NCI-H1694 treated with DMSO at 0.1 percent for 48 hours (cell line): ENCODE measurements at regions not wholly inside any gene's neighbourhood (a gene's known extent, or its start where the extent isn't known, plus 50 kb on each side); places are given as distances from the start of the nearest gene placed in this dataset.
"Not testable (repeated sequence)": the region's sequence is repeated elsewhere in the genome, so short reads cannot be mapped to it uniquely, and the experiment has no call there.

Experiments
- DNase-seq: peaks from one replicate; lab custom pipeline; 2025; lab: John Stamatoyannopoulos, UW

DNA sequence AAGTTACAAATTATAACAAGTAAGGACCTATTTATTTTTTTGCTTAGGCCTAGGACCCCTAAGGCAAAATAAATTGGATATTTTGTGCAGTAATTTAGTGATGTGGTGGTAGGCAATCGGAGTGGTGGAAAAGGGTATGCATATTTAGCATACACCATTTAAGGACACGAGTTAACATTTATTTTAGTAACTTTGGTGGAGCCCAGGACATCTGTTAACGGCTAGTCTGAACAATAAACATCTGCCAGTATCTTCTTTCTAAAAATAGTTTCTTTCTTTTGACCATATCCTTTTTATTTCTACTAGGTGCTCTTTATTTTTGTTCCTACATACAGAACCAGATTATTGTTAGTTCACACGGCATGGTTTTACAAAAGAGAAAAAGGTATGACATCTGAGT lies 326.3 kb downstream of the CHL1 start:
- DNase-seq: no peak

DNA sequence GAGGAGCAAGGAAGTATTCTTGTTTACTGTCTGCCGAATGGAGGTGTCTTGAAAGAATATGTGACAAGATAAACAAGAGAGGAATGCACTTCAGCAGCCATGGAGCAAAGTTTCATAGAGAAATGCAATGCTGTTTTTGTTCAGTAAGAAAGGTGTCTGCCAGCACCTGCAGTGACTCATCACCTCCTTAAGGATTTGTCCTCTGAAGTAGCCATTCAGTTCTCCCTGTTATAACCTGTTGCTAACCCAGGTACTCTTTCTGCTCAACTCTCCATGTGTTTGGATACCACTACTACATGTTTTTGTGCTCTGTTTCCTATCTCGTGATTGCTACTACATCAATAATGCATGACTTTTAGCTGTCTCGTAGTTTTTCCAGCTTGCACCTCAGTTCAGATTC lies 328.9 kb downstream of the CHL1 start:
- no peak for DNase-seq

DNA sequence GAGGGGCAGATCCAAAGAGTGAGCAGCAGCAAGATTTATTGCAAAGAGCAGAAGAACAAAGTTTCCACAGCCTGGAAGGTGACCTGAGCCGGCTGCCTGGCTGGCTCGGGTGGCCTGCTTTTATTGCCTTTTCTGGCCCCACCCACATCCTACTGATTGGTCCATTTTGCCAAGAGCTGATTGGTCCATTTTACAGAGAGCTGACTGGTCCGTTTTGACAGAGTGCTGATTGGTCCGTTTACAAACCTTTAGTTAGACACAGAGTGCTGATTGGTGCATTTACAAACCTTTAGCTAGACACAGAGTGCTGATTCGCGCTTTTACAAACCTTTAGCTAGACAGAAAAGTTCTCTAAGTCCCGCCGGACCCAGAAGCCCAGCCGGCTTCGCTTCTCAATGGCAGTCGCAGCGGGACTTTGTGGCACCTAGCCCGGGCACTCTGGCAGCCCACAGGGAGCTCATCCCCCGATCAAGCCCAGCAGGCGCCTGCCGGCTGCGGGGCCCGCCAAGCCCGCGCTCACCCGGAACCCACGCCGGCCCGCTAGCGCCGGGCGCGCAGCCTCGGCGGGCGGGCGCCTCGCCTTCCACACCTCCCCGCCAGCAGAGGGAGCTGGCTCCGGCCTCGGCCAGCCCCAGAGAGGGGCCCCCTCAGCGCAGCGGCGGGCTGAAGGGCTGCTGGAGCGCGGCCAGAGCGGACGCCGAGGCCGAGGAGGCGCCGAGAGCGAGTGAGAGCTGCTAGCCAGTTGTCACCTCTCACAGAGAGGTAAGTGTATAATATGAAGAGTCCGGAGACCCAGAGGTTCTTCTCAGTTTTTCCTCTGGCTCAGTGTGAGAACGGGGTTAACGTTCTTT lies 339.2 kb downstream of the CHL1 start:
- DNase-seq: no peak

- no peak for DNase-seq
These were observed 339.9 kb downstream of the CHL1 start for GRCh38 chr3:536417-536813.

- DNase-seq: no peak
These were observed 344.7 kb downstream of the CHL1 start for GRCh38 chr3:541062-541801.

- no peak for DNase-seq
These were observed 345.5 kb downstream of the CHL1 start for GRCh38 chr3:542021-542420.

- no peak for DNase-seq
These were observed 353.1 kb downstream of the CHL1 start for GRCh38 chr3:549636-550035.

DNA sequence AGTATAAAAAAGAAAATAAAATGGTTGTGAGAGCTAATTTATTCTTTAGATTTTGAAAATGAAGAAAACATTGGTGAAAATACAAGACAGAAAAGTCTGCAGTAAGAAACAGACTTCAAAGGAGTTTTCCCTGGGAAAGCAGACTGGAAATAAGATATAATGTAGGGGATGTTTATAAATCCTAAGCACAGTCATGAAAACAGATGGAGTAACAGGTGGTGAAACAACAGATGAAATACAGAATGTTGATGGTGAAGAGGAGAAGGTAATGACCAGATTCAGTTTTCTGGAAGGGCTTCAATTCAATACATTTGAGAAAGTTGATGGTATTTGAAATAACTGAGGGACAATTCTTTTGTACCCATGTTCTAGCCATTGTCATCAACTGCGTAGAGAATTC lies 353.9 kb downstream of the CHL1 start:
- DNase-seq: peak; percentile 32

DNA sequence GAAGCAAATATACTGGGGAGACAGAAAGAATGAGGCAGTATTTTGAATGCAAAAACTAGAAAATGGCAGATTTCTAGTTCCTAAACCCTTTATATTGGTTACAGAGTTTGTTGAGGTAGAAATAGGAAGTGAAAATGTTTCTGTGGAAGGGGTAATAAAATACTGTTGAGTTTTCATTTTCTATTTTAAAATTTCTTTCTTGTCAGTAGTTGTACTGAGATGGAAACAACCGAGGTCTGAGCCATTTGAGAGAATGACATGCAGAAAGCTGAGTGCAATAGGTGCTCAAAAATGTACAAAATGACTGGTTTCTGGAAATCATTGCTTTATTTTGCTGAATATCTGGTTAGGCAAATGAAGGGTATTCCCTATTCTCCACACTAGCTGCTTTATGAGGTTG lies 361.4 kb downstream of the CHL1 start:
- no peak for DNase-seq

GRCh38 chr3:567488-568185 lies 371.1 kb downstream of the CHL1 start:
- DNase-seq: no peak

GRCh38 chr3:579529-579928 lies 383.0 kb downstream of the CHL1 start:
- DNase-seq: not testable (repeated sequence)

- DNase-seq: not testable (repeated sequence)
These were observed 392.5 kb downstream of the CHL1 start for GRCh38 chr3:589066-589465.

GRCh38 chr3:597304-597703 lies 400.7 kb downstream of the CHL1 start:
- not testable (repeated sequence) for DNase-seq

DNA sequence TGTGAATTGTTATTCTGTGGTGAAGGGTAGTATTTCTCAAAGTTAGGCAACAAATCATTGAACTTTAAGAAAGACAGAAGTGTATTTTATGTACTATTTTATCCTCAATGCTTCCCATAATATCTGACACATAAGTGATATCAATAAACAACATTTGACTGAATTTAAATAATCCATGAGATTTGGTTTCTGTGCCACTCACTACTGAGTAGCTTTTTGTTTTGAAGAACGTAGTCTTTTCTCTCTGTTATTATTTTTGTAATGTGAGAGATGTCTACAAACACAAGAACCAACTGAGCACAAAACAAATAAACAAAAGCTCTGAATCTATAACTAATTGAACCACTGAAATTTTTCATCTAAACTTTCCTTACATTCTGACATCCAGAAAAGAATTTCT lies 401.2 kb downstream of the CHL1 start:
- DNase-seq: not testable (repeated sequence)

- DNase-seq: not testable (repeated sequence)
These were observed 410.9 kb downstream of the CHL1 start for GRCh38 chr3:607480-607879.

GRCh38 chr3:621714-622113 lies 425.2 kb downstream of the CHL1 start:
- no peak for DNase-seq

- no peak for DNase-seq
These were observed 425.8 kb downstream of the CHL1 start for GRCh38 chr3:622314-622713.

GRCh38 chr3:623914-624545 lies 427.5 kb downstream of the CHL1 start:
- DNase-seq: no peak

DNA sequence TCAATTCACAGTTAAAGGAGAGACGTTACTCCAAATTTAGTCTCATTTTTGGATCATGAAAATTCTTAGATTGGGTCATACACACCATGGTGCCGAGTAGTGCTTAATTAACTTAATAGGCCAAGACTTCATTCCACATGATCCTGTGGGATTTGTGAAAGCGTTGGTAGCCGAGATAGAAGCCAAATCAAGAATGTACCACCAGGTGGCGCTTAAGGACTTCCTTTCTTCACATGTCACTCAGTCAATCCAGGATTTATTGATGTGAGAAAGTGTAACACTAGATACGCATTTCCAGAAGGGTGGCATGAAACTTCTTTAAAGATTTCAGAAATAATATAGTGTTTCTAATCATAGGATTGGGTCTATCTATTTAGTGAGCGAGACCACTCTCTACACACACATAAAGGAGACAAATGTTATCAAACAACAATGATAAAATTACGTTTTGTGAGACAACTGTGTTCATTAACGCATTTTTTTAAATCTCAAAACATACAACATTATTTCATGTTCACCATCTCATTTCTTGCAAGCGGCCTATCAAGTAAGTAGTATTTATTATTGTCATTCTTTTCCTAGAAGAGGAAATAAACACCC lies 436.1 kb downstream of the CHL1 start:
- peak; percentile 25 for DNase-seq

DNA sequence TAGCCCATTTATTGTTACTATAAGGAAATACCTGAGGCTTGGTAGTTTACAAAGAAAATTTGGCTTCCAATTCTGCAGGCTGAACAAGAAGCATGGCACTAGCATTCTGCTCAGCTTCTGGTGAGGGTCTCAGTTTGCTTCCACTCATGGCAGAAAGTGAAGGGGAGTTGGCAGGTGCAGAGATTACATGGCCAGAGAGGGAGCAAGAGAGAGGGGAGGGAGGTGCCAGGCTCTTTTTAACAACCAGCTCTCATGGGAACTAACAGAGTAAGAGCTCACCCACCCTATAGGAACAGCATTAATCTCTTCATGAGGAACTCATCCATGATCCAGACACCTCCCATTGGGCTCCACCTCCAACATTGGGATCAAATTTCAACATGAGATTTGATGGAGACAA lies 437.9 kb downstream of the CHL1 start:
- DNase-seq: no peak

GRCh38 chr3:635393-635792 lies 438.8 kb downstream of the CHL1 start:
- no peak for DNase-seq

DNA sequence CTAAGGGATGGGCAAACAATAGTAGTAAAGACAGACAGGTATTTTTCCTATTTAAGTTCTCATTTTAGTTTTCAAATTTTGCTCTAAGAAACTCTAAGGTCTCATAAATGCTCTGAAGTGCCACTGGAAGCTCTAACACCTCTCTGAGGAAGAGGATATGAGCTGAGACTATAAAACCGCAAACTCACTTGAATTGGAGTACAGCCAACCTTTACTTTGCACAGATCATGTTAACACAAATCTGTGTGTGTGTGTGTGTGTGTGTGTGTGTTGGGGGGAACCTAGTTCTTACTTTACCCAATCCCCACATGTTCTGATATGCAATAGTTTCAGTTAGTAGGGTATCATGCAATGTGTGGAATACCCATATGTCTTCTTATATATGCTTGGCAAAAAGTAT lies 446.8 kb downstream of the CHL1 start:
- DNase-seq: no peak
